HG02970 (cell line): ENCODE measurements at regions not wholly inside any gene's neighbourhood (a gene's known extent, or its start where the extent isn't known, plus 50 kb on each side); places are given as distances from the start of the nearest gene placed in this dataset.

Experiments used
- ATAC-seq: cut with Tn5 transposase; IDR thresholded peaks from one replicate; pipeline ENCODE4 v1.9.1; 2021; ENCODE audit warnings: mild to moderate bottlenecking, moderate library complexity, moderate number of reproducible peaks; ENCODE audit not compliant: unreplicated experiment, low FRiP score

- ATAC-seq: no peak
Observed at GRCh38 chr1:229759586-229759985, 133.5 kb downstream of the URB2 start.

GRCh38 chr1:229760478-229760996 lies 134.5 kb downstream of the URB2 start:
- no peak for ATAC-seq

GRCh38 chr1:229762891-229763290 lies 136.8 kb downstream of the URB2 start:
- no peak for ATAC-seq

- ATAC-seq: no peak
Observed at GRCh38 chr1:229768232-229768631, 142.2 kb downstream of the URB2 start.

DNA sequence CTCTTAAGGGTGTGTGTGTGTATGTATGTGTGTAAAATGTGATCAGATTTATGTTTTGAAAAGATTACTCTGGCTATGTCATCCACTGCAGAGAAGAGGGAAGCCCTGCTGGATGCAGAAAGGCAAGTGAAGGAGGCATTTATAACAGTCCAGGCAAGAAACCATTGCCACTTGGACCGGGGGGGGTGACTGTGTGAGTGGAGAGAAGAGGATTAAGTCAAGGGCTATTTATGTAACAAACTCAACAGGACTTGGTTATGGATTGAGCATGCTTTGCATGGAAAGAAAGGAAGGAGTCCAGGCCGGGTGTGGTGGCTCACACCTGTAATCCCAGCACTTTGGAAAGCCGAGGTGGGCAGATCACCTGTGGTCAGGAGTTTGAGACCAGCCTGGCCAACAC lies 143.0 kb downstream of the URB2 start:
- no peak for ATAC-seq

GRCh38 chr1:229769809-229770208 lies 143.8 kb downstream of the URB2 start:
- no peak for ATAC-seq

DNA sequence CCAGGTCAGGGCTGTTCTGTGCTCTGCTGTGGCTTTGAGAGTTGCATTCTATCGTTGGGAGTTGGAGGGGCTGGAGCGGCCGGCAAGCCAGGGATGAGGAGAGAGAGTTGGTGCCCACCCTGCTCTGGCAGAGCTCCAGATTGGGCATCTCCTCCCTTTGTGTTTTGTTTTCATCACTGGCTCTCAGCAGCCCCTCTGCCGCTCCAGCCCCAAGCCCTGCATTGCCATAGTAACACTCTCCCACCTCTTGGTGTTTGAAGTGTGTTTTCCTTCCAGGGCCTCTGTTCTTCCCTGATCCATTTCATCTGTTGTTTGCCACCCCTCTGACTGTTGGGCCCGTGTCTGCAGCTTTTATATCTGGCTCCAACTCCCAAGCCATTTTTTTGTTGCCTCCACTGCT lies 152.7 kb downstream of the URB2 start:
- ATAC-seq: no peak

- no peak for ATAC-seq
Observed at GRCh38 chr1:229781453-229781852, 155.4 kb downstream of the URB2 start.

GRCh38 chr1:229782469-229782868 lies 156.4 kb downstream of the URB2 start:
- ATAC-seq: no peak

DNA sequence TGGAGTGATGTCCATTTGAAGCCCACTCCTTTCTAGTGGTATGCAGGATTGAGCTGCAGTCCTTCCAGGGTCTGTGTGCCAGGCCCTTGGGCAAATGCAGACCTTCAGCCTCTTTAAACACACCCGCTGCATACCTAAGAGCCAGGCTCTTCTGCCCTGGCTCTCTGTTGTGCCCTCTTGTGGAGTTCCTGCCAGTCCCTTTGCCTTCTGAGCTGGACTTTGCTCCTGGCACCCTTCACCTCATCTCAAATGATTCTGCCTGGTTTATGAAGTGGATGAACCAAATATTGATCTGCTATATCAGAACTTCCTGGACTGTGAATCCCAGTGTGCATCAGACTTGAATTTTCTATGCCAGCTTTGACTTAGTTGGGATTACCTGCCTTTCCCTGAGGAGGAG lies 158.8 kb downstream of the URB2 start:
- ATAC-seq: no peak

DNA sequence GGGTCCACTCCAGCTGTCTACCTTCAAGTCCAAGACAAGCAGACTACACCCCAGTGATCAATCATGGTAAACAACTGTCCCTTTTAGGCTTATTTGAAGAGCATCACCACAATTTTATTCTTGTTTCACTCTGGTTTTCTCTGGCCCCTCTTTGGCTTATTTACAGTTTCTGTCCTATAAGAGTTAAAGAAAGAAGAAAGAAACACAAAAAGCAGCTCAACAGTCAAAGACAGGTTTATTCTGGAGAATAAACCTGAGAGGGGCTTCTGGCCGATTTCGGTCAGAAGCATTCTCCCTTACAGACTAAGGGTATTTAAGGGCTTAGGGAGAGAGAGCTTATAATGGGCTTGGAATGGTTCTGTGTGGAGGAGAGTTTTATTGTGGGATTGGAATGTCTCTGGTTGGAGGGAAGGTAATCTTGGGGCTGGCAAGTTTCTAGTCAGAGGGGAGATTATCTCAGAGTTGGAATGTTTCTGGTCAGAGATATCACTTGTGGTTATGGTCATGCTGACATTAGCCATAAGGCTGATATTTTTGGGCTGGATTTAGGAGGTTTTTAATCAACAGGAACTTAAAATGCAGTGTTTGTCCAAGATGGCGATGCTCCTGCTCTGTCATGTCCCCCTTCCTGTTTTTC lies 161.0 kb downstream of the URB2 start:
- no peak for ATAC-seq

DNA sequence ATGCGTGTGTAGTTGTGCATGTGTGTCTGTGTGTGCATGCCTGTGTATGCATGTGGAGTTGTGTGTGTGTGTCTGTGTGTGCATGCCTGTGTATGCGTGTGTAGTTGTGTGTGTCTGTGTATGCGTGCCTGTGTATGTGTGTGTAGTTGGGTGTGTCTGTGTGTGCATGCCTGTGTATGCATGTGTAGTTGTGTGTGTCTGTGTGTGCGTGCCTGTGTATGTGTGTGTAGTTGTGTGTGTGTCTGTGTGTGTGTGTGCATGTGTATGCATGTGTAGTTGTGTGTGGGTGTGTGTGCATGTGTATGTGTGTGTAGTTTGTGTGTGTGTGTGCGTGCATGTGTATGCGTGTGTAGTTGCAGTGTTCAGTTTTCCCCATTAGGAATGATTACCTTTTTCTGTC lies 162.0 kb downstream of the URB2 start:
- no peak for ATAC-seq

GRCh38 chr1:229792012-229792975 lies 166.2 kb downstream of the URB2 start:
- ATAC-seq: no peak

GRCh38 chr1:229793488-229793887 lies 167.4 kb downstream of the URB2 start:
- ATAC-seq: no peak

GRCh38 chr1:229798558-229798957 lies 172.5 kb downstream of the URB2 start:
- no peak for ATAC-seq

GRCh38 chr1:229803626-229804217 lies 177.7 kb downstream of the URB2 start:
- ATAC-seq: no peak

GRCh38 chr1:229808272-229808671 lies 182.2 kb downstream of the URB2 start:
- no peak for ATAC-seq

- ATAC-seq: no peak
Observed at GRCh38 chr1:229810140-229810539, 184.1 kb downstream of the URB2 start.

DNA sequence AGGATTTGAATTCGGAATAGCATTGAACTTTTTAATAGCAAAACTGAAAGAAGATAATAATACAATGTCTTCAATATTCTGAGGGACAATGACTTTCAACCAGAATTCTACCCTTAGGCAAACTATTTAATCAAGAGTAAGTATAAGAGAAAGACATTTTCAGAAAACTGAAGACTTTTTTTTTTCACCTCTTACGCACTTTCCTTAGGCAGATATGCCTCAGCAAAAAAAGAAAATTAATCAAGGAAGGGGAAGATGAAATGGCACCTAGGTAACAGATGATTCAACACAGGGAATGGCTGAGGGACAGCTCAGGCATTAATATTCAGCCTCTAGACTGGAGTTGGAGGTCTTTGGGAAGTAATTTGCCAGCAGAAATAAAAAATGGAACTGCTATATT lies 184.9 kb downstream of the URB2 start:
- ATAC-seq: no peak

DNA sequence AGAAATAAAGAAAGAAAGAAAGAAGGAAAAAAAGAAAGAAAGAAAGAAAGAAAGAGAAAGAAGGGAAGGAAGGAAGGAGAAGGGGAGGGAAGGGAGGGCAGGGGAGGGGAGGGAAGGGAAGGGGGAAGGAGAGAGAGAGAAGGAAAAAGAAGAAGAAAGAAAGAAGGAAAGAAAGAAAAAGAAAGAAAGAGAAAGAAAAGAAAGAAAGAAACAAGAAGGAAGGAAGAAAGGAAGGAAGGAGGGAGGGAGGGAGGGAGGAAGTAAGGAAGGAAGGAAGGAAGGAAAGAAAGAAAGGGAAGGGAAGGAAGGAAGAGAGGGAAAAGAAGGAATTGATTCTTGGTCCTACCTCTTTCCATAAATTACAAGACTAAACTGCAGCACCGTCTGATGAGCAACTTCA lies 186.1 kb downstream of the URB2 start:
- ATAC-seq: no peak

DNA sequence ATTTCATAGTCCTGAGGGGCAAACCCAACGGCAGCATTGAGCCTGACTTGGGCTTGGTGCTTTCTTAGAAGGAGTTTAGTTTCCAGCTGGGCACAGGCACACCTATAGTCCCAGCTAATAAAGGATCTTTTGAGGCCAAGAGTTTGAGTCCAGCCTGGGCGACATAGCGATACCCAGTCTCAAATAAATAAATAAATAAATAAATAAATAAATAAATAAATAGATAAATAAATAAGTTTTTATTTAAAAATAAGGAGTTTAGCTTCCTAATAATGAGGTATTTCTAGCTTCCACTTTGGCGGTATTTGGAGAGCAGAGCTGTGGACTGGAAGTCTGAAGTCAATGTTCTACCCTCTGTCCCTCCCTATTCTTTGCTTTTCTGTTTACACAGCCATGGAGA lies 186.6 kb downstream of the URB2 start:
- no peak for ATAC-seq
